DND-41 (cell line): ENCODE measurements at regions not wholly inside any gene's neighbourhood (a gene's known extent, or its start where the extent isn't known, plus 50 kb on each side); places are given as distances from the start of the nearest gene placed in this dataset.

Source experiments
- EZH2 ChIP-seq: IDR thresholded peaks from 3 replicates; pipeline ENCODE4 v1.6.1; 2012; ENCODE audit warnings: borderline replicate concordance, low read depth, mild to moderate bottlenecking, moderate library complexity, low read length, inconsistent platforms; ENCODE audit not compliant: severe bottlenecking
- TF ChIP-seq, protein P1 (sequence below): IDR thresholded peaks from 2 replicates; pipeline ENCODE4 v1.5.1; 2012; ENCODE audit warnings: borderline replicate concordance, low read length, moderate library complexity, mild to moderate bottlenecking; ENCODE audit not compliant: poor library complexity, severe bottlenecking; ENCODE audit errors: extremely low read depth

DNA sequence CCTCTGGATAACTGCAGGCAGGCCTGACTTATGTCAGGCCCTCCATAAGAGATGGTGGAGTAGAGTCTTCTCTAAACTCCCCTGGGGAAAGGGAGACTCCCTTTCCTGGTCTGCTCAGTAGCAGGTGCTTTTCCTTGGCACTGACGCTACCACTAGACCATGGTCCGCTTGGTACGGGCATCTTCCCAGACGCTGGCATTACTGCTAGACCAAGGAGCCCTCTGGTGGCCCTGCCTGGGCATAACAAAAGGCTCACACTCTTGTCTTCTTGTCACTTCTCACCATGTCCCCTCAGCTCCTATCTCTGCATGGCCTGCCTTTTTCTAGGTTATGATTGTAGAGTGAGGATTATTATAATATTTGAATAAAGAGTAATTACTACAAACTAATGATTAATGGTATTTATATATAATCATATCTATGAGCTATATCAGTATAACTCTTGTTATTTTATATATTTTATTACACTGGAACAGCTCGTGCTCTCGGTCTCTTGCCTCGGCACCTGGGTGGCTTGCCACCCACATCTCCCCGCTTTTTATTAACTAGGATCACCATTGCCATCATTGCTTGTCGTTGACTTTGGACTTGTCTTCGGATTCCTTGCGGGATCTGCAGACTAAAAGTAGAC is 59.8 kb upstream of the ARL4D start:
- TF ChIP-seq, protein P1, sequence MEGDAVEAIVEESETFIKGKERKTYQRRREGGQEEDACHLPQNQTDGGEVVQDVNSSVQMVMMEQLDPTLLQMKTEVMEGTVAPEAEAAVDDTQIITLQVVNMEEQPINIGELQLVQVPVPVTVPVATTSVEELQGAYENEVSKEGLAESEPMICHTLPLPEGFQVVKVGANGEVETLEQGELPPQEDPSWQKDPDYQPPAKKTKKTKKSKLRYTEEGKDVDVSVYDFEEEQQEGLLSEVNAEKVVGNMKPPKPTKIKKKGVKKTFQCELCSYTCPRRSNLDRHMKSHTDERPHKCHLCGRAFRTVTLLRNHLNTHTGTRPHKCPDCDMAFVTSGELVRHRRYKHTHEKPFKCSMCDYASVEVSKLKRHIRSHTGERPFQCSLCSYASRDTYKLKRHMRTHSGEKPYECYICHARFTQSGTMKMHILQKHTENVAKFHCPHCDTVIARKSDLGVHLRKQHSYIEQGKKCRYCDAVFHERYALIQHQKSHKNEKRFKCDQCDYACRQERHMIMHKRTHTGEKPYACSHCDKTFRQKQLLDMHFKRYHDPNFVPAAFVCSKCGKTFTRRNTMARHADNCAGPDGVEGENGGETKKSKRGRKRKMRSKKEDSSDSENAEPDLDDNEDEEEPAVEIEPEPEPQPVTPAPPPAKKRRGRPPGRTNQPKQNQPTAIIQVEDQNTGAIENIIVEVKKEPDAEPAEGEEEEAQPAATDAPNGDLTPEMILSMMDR = peak; percentile 75
- no peak for TF ChIP-seq EZH2
